ENCODE measurements at regions not wholly inside any gene's neighbourhood (a gene's known extent, or its start where the extent isn't known, plus 50 kb on each side); places are given as distances from the start of the nearest gene placed in this dataset.
"Not testable (repeated sequence)": the region's sequence is repeated elsewhere in the genome, so short reads cannot be mapped to it uniquely, and the experiment has no call there.

DNA sequence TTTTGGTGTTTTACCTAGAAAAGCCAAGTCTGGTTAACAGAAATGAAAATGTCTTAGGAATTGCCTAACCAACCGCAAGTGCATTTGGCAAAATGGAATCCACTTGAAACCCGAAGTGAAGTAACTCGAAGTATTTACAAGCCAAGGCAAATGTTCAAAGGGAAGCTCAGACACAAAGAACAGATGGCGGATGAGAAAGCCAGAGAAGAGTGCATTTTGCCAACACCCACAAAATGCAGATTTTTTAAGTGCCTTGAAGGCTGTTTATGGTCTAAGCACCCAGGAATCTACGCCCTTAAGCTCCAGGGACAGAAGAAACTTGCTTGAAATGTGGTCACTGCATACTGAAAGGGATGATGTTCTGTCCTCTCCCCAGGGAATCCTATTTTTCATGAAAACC lies 70.0 kb upstream of the TBXT start:
- H3K4me1 Mint-ChIP-seq: no peaks in the 10 kb centered on the region
- no peaks in the 10 kb centered on the region for H3K9me3 Mint-ChIP-seq
- no peak overlapping the region for H3K27ac Mint-ChIP-seq
- H3K36me3 Mint-ChIP-seq: no peaks in the 10 kb centered on the region
- no peak for DNase-seq (ENCODE audit: low spot score in 2 of 2, unreplicated experiment in 2 of 2)
- TF ChIP-seq, protein P1, sequence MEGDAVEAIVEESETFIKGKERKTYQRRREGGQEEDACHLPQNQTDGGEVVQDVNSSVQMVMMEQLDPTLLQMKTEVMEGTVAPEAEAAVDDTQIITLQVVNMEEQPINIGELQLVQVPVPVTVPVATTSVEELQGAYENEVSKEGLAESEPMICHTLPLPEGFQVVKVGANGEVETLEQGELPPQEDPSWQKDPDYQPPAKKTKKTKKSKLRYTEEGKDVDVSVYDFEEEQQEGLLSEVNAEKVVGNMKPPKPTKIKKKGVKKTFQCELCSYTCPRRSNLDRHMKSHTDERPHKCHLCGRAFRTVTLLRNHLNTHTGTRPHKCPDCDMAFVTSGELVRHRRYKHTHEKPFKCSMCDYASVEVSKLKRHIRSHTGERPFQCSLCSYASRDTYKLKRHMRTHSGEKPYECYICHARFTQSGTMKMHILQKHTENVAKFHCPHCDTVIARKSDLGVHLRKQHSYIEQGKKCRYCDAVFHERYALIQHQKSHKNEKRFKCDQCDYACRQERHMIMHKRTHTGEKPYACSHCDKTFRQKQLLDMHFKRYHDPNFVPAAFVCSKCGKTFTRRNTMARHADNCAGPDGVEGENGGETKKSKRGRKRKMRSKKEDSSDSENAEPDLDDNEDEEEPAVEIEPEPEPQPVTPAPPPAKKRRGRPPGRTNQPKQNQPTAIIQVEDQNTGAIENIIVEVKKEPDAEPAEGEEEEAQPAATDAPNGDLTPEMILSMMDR (IDR thresholded peaks at IDR 0.05; ENCODE audit: unreplicated experiment): no peak
- H3K4me3 Mint-ChIP-seq: no peak overlapping the region
- H3K27me3 Mint-ChIP-seq (ENCODE audit: low read depth): peaks cover 68% of the 10 kb centered on the region

DNA sequence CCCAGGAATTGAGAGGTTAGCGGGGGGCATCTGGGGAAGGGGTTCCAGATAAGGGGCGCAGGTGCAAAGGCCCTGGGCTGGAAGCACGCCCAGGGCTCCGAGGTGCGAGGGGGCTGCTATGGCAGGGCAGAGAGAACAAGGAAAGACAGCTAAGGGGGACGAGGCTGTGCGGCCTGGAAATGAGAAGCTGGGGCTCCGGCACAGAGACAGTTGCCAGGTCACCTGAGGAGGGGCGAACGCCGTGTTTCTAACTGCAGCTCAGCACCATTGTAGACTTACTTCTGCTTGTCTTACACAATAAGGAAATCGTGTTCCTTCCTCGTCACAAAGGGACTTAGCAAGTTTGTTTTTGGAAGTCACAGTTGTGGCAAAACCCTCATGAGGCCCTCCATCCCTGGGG lies 68.9 kb upstream of the TBXT start:
- TF ChIP-seq, protein P1 (IDR thresholded peaks at IDR 0.05; ENCODE audit: unreplicated experiment): no peak
- Mint-ChIP-seq H3K4me3 (no peak overlapping the region), H3K36me3 (no peaks in the 10 kb centered on the region), H3K27ac (no peak overlapping the region), H3K27me3 (ENCODE audit: low read depth) (peaks cover 71% of the 10 kb centered on the region), H3K9me3 (no peaks in the 10 kb centered on the region), H3K4me1 (no peaks in the 10 kb centered on the region)
- no peak for DNase-seq (ENCODE audit: low spot score in 2 of 2, unreplicated experiment in 2 of 2)

DNA sequence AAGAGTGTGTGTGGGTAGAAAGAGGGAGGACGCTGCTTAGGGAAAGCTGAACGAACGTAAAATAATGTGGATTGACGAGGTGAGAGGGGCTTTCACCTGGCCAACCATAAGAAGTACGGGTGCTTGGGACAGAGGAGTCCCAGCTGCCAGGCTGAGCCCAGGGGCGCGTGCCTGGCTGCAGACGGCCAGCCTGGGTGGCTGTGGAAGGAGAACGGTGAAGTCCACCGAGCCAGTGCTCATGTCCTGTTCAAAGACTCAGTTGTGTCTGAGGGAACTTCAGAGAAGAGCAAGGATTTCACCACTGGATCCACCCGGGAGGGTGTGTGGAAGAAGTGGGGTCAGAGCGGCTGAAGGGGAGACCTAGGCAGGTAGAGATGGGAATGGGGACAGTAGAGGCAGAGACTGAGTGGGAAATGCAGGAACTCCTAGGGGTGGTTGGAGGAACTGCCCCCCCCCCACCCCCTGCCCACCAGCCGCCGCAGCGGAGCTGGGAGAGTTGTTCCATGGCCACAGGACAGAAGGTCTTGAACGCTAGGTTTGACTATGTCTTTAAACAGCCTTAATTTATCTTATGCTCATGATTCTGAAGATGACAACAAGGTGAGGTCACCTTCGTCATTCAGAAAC lies 68.1 kb upstream of the TBXT start:
- no peaks in the 10 kb centered on the region for H3K4me1 Mint-ChIP-seq
- H3K9me3 Mint-ChIP-seq: no peaks in the 10 kb centered on the region
- H3K36me3 Mint-ChIP-seq: no peaks in the 10 kb centered on the region
- no peak for DNase-seq (ENCODE audit: low spot score in 2 of 2, unreplicated experiment in 2 of 2)
- no peak overlapping the region for H3K27ac Mint-ChIP-seq
- peaks cover 64% of the 10 kb centered on the region for H3K27me3 Mint-ChIP-seq (ENCODE audit: low read depth)
- H3K4me3 Mint-ChIP-seq: no peak overlapping the region
- TF ChIP-seq, protein P1 (IDR thresholded peaks at IDR 0.05; ENCODE audit: unreplicated experiment): peak; percentile 8

DNA sequence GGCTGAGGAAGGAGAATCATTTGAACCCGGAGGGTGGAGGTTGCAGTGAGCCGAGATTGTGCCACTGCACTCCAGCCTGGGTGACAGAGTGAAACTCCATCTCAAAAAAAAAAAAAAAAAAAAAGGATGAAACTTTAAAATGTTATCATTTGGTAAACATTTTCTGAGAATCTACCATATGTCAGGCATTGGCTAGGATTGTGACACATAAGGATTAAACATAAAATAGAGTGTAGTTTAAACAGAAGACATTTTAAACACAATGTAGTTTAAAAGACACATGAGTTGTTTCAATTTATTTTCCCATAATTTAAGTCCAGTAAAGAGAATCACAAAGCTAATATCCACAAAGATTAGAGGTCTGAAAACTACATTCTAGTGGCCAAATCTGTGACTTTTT lies 63.5 kb upstream of the TBXT start:
- H3K36me3 Mint-ChIP-seq; H3K4me1 Mint-ChIP-seq; H3K9me3 Mint-ChIP-seq; DNase-seq (ENCODE audit: low spot score in 2 of 2, unreplicated experiment in 2 of 2); H3K27ac Mint-ChIP-seq; H3K4me3 Mint-ChIP-seq: not testable (repeated sequence)
- peaks cover 60% of the 10 kb centered on the region for H3K27me3 Mint-ChIP-seq (ENCODE audit: low read depth)

DNA sequence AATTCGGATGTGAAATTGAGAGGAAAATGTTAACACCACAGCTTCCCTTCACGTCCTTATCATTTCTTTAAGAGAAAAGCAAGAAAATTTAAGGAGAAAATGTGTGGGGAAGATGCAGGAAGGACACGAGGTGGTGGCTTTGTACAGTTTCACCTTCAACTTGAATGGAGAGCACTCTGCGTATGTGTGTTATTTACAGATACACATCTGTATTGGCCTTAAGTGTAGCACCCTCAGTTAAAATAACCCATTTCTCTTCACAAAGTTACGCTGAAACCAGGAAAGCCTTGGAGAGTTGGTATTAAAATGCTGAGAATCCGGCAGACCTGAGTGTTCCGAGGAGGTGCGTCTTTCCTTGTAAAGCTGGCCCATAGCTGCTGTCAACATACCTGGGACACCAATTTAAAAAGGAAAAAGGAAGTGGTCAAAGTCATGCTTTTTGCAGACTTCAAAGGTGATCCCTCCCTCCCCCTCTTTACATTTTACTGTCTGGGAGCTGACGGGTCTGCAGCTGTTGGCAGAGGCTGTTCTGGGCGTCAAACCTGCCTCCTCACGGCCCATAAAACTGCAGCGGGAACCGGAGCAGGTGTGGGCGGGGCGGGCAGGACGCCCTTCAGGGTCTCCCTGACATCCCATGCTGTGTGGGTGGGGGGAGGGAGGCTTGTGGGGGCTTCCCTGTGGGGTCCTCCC lies 61.3 kb upstream of the TBXT start:
- no peak for DNase-seq (ENCODE audit: low spot score in 2 of 2, unreplicated experiment in 2 of 2)
- Mint-ChIP-seq H3K27me3 (ENCODE audit: low read depth) (peaks cover 70% of the 10 kb centered on the region), H3K27ac (no peak overlapping the region), H3K36me3 (no peaks in the 10 kb centered on the region), H3K4me1 (no peaks in the 10 kb centered on the region), H3K4me3 (no peak overlapping the region), H3K9me3 (no peaks in the 10 kb centered on the region)
- TF ChIP-seq, protein P1 (IDR thresholded peaks at IDR 0.05; ENCODE audit: unreplicated experiment): no peak

DNA sequence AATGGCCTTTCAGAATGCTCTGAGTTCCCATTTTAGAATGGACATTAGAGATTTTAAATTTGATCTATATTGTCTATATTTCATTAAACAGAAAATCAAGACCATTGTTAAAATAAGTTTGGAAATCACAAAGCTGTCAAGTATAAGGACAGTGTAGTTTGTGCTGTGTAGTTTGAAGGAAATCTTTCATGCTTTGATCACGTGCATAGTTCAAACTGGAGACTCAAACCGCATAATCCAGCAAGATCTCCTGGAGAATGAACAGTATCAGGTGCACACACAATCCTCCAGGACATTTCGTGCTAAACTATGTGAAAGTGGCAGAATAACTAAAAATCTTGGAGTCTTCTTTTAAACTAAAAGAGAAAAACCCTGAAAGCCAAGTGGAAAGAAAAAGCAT lies 60.8 kb upstream of the TBXT start:
- Mint-ChIP-seq H3K4me3 (no peak overlapping the region), H3K36me3 (no peaks in the 10 kb centered on the region), H3K27me3 (ENCODE audit: low read depth) (peaks cover 76% of the 10 kb centered on the region), H3K27ac (no peak overlapping the region), H3K9me3 (no peaks in the 10 kb centered on the region), H3K4me1 (no peaks in the 10 kb centered on the region)
- DNase-seq (ENCODE audit: low spot score in 2 of 2, unreplicated experiment in 2 of 2): no peak
- TF ChIP-seq, protein P1 (IDR thresholded peaks at IDR 0.05; ENCODE audit: unreplicated experiment): no peak

Data from mesothelial cell of epicardium (in vitro differentiated cells).